Fibroblast of mammary gland (primary cell): ENCODE measurements at regions not wholly inside any gene's neighbourhood (a gene's known extent, or its start where the extent isn't known, plus 50 kb on each side); places are given as distances from the start of the nearest gene placed in this dataset.

Experiments used
- DNase-seq: peaks from one replicate; pipeline ENCODE4 v3.0.0-alpha.2; 2010; ENCODE audit warnings: low read depth
- H3K4me3 ChIP-seq: 2 replicates; pipeline ENCODE4 v1.5.1; 2011; ENCODE audit warnings: low read depth, mild to moderate bottlenecking, low read length, moderate library complexity; ENCODE audit not compliant: control insufficient read depth
- CTCF ChIP-seq: conservative IDR thresholded peaks from 2 replicates; pipeline ENCODE4 v1.5.1; 2011; ENCODE audit warnings: low read depth, low read length, inconsistent platforms; ENCODE audit not compliant: control insufficient read depth, insufficient read depth

- no peak for TF ChIP-seq CTCF
- no peak for DNase-seq
- H3K4me3 ChIP-seq, result no peak overlapping the region
These were observed 74.6 kb upstream of the CREB3L1 start for GRCh38 chr11:46202696-46203391.

DNA sequence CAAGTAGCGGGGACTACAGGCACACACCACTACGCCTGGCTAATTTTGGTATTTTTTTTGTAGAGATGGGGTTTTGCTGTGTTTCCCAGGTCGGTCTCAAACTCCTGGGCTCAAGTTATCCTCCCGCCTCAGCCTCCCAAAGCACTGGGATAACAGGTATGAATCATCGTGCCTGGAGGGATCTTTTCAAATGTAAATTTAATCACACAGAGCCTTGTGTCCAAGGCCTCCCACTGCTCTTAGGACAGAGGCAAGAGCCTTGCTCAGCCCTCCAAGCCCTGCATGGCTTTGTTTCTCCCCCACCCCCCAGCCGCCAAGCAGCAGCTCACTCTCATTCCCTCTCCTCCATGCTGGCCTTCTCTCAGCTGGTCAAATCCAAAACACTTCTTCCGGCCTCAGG, 75.3 kb upstream of the CREB3L1 start:
- TF ChIP-seq CTCF, result no peak
- no peak overlapping the region for H3K4me3 ChIP-seq
- no peak for DNase-seq

DNA sequence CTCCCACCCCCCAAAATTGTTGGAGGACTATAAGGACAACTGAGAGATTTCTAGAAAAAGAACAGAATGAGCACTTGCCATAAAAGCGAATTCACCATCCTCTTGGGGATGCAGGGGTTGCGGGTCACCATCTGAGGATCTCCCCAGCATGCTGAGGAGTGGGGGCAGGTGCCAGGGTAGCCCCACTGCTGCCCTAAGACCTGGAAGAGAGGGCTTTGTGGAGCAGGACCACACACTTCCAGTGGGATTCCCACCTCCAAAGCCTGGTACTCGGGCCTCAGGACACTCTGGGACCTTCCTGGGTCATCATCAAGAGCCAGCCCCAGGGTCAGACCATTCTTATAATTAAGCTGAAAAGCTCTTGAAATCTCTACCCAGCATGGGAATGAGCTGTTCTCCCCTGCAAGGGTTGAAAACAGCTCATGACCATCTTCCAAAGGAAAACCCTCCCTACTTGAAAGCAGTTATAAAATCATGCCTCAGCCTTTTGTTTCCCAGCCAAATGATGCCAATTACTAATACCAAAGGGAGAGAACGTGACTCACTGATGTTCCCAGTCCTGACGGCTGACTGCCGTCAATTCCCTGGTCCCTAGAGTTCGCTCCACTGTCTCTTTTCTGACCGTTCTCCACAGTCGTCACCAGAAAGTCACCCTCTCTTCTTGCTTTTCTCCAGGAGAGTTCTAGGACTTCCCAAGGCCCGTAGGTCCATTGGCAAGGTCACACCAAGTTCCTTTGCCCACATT, 76.8 kb upstream of the CREB3L1 start:
- H3K4me3 ChIP-seq, result no peak overlapping the region
- peak; percentile 67 for DNase-seq
- no peak for TF ChIP-seq CTCF

GRCh38 chr11:46198245-46199240, 77.3 kb upstream of the PHF21A start:
- TF ChIP-seq CTCF, result no peak
- DNase-seq, result no peak
- no peak overlapping the region for H3K4me3 ChIP-seq

- H3K4me3 ChIP-seq, result no peak overlapping the region
- no peak for DNase-seq
- no peak for TF ChIP-seq CTCF
These were observed 76.2 kb upstream of the PHF21A start for GRCh38 chr11:46197421-46197820.

GRCh38 chr11:46188017-46188416, 66.8 kb upstream of the PHF21A start:
- no peak for TF ChIP-seq CTCF
- H3K4me3 ChIP-seq, result no peak overlapping the region
- no peak for DNase-seq
